SKM-1 (cell line): ENCODE measurements at regions not wholly inside any gene's neighbourhood (a gene's known extent, or its start where the extent isn't known, plus 50 kb on each side); places are given as distances from the start of the nearest gene placed in this dataset.

Source experiments
- DNase-seq: peaks from one replicate; lab custom pipeline; 2025; ENCODE audit not compliant: unreplicated experiment; lab: John Stamatoyannopoulos, UW

DNA sequence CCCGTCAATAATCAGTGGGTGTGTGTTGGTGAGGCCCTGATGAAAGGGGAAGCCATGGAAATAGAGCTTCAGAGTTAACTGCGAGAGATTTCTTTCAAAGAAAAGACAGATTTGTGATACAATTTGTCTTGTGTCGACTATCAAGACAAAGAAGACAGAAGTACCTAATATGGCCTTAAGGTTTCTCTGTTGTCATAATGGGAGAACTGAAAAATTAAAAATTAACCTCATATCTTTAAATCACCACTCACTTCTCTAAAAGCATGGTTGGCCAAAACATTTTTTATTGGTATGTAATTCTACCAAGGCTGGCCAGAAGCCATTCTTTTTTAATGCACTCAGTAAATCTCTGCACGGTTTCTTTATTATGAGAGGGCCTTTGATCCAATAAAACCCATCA, 282.9 kb upstream of the WWC1 start:
- no peak for DNase-seq

DNA sequence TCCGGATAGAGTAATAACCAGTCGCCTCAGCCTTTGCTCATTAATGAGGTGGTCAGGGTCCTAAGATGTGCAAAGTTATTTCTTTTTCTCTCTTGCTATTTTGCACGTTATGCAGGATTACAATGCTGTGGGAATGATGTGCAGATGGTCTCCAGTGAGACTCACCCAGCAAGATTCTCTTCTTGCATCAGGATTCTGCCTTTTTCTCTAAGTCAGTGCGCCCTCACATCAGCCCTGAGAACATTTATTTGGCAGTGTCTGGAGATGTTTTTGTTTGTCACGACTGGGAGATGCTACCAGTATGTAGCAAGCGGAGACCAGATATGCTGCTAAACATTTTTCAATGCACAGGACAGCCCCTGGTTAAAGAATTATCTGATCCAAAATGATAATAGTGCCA, 280.3 kb upstream of the WWC1 start:
- no peak for DNase-seq

DNA sequence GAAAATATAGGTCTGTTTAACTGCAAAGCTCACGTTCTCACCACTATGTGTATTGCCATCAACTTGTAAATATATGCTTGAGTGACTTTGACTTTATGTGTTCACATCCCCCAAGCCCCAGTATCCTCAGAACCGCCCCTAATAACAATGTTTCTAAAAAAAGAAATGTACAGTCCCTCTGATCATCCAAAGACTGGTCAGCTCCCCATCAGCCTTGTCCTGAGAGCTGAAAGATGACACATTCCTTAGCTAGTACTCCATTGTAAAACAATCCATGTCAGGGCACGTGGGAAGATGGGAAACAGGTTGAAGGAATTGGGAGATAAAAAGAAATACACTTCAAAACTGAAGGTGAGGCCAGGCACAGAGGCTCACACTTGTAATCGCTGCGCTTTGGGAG, 279.4 kb upstream of the WWC1 start:
- DNase-seq, result no peak

DNA sequence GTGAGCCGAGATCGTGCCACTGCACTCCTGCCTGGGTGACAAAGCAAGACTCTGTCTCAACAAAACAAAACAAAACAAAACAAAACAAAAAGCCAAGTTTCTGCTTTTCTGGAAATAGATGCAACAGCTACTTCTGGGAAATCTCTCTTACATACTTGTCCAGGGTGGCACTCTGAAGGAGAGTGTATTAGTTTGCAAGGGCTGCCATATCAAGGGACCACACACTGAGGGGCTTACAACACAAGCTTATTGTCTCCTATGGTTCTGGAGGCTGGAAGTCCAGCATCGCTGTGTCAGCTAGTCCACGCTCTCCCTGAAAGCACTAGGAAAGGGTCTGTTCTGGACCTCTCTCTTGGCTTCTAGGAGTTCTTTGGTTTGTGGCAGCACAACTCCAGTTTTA, 277.9 kb upstream of the WWC1 start:
- no peak for DNase-seq

DNA sequence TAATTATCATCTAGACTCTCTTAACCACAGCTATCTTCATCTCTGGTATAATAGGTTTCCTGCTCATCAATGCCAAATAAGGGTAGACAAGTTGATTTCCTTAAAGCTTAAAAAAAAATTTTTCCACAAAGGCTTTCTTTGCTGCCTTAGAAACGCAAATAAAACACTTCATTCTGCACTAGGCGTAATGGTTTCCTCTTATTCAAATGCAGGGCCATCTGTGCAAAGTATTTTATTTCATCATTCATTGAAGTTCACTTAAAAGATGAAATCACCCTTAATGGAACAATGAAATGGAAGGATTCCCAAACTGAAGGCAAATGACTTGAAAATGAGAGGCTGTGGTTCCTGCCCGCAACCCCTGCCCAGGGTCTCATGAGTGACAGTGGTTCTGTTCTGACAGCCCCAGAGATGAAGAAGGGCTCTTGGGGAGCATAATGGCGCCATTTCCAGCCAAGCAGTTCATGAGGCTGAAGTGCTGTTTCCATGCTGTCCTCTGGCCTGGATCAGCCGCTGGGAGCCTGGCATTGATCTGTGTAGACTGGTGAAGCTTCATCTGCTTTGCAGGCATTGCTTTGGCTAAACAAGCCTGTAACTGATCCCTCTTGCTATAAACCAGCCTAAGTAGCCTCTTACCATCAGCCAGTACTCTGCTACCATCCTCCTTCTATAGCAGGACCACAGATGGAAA, 276.9 kb upstream of the WWC1 start:
- no peak for DNase-seq

DNA sequence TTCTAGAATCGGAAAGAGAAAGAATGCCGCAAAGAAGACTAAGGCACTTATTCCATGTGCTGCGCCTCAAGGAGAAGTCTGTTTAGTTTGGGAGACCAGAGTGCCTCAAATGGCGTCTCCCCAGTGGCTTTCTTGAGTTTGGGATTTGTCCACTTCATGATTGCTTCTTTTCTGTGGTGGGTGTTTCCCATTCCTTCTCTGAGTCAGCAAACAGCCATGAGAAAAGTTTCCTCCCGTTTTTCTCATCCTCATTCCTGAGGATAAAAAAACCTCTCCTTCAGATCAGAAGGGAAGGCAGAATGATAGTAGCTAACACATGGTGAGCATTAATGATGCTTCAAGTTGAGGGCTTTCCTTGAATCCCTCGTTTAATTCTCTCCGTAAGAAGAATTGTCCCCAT, 275.9 kb upstream of the WWC1 start:
- DNase-seq, result no peak

DNA sequence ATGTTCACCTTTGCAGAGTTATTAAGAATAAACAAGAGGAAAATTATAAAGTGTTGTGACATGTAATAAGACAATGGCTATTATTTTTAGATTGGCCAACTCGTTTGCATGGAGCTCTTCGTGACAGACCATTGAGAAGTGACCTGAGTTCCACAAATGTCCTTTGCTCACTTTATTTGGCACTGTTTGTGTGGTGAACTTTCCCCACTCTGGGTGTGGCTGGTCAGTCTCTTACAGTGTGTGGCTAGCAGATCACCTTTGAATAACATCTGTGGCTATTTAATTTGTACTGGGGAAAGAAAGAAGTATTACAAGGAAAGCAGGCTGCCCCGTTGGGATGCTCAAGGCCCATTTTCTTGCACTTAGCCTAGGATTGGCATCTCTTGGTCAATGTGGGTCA, 274.1 kb upstream of the WWC1 start:
- DNase-seq, result no peak

DNA sequence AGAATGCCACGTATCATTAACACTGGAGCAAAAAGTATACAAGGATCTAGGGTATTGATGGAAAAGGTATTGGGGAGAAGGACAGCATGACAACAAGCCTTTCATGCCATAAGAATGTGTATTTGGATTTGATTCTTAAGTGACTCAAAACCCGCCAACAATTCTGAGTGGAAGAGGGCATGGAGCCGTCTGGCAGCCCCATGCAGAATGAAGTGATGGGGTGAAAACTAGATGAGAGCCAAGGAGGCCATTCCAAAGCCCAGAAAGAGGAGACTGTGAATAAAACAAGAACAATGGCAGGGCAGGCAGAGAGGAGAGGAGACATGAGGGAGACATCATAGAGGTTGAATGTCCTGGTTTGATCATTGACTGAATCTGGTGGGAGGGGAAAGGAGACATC, 272.3 kb upstream of the WWC1 start:
- DNase-seq, result no peak

DNA sequence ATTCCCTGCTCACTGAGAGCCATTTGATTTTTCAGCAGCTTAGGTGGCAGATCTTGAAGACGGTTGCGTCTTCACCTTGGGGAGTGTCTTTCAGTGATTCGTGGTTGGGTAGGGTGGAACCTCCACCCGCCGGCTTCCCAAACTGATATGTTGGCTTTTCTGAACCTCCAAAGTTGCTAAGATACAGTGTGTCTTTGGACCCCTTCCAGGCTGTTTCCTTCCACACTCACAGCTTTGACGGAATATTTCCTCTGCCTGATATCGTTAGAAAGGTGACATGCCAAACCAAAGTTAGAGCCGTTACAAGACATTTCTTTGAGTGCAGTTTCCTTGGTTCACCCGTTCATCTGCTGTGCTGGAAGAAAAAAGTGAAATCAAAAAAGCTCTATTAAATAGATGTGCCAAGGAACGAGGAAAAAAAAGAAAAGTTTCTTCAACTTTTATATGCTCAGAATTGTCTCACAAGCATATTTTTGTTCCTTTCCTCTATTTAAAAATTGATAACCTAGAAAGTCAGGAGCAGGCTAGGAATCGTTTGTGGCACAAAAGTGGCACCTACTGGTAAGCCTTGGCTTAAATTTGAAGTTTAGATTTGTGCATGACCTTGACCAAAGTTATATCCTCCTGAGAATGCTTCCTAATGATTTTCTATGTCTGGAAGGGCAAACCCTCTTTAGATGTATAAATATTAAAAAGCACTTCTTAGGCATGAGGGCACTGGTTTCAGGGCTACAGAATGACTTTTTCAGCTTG, 270.7 kb upstream of the WWC1 start:
- DNase-seq, result no peak

DNA sequence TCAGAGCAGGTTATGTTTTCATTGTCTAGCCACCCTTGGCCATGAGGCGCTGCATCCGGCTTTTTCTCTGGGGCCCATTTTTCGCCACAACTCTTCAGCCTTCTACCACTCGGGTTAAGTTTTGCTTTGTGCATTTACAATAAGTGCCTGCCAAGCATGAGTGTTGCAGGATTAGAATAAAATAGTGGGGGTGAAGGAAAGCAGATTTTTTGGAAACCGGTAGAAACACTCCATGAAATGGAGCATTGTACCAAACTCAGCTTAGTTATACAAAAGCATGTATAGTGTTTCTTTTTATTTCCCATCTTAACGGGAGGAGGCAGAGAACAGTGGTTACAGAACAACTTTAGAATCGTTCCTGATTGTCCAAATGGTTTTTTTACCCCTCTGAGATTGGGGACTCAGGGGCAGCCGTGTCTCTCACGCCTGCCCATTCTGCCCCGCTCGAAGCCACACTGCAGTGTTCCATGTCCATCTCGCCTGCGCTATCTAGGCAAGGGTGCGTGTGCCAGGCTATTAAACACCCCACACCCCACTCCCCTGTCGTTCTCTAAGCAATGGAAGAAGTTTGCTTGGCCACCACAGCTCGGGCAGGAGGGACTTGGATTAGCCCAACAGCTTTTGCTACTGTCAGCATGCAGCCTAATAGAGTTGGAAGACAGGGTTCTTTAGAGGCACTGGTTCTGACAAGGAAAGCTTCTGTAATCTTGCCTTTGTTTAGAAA, 268.8 kb upstream of the WWC1 start:
- DNase-seq, result no peak

DNA sequence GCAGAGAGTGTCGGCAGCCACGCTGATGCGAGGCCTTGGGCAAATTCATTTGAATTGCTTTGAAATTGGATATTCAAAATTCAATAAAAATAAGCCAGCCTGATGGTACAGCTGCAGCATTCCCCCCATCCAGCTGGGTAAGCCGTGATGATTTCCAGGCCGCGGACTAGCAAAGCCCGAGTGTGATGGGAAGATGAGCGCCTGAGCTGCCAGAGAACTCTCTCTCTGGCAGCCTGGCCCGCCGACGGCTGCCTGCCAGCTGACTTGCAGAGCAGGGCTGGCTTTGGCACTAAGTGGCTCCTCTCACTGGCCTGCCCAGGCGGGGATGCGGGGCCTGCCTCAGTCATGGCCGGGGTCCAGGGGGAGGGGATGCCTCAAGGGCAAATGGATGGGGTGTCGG, 268.3 kb upstream of the WWC1 start:
- no peak for DNase-seq

DNA sequence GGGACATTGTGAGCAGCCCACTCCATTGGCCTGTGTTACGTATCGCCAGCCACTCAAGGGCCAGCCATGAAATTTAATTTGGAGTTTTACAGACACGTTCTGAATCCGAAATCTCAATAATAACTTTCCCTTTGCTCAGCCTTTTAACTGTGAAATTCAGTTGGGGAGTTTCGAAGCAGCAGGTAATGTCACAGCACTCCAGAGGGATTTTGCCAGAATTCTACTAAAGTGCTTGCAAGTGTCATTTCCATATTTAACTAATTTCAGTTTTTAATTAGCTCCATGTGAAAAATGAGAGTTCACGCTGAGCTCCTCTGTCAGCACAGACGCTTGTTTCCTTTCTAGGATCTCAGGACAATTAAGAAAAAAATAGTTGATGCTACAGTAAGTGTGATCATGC, 267.1 kb upstream of the WWC1 start:
- no peak for DNase-seq

DNA sequence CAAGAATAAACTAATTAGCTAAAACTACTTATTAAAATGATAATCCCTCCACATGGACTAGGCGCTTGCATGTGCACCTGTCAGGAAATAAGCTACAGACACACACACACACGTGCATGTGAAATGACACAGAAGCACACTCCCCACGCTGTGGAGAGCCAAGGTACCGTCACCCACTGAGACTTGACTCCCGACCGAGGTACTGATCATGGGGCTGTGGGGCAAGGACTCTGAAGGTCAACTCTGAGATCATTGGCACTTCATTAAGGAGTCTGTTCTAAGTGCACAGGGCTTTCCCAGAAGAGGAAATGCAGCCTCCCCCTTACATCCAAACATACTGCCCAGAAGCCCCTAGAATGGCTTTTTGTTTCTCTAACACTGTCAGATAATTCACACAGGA, 264.4 kb upstream of the WWC1 start:
- DNase-seq, result no peak

DNA sequence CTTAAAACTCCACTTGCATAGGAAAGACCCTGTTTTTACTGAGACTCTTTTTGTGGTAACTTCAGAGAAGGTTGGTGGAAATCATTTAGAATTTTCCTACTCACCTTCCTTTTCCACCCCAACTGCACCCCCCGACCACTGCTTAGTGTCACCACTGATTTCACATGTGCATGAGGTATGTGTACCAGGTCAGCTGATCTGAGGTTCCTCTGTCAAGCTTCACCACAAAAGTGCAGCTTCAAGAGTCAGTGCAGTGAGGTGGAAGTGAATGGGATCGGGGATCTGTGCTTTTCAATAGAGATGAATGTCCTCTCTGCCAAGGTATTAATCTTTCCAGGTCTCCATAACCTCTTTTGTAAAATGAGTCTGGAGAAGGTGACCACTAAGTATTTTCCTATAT, 260.5 kb upstream of the WWC1 start:
- no peak for DNase-seq

DNA sequence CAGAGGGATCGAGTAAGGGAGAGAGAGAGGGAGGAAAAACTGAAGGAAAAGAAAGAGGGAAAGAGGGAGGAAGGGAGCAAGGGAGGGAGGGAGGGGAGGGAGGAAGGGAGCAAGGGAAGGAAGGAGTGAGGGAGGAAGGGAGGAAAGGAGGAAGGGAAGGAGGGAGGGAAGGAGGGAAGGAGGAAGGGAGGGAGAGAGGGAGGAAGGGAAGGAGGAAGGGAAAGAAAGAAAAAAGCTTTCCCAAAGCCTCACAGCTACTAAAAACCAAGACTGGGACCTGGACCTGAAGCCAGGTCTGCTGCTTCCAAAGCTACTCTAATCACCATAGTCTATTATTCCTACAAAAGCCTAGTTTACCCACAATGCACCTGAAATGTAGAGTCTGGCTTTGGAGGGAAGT, 259.8 kb upstream of the WWC1 start:
- DNase-seq, result no peak

DNA sequence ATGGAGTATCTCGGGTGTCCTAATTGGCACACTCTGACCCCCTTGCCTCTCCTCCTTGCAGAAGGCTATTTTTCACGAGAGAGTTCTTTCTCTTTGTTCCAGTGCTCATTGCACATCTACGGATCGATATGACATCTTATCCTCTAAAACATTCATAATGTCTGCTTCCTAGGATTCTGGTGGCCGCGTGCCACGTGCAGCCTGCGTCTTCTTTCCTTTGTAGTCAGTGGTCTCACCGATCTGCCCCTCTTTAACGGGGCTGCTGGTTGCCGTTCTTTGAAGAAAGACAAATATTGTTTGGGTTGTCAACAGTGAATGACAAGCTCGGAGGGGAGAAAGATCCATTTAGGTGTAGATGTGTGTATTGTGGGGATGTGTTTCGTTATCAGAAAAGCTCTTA, 252.4 kb upstream of the WWC1 start:
- DNase-seq, result no peak

DNA sequence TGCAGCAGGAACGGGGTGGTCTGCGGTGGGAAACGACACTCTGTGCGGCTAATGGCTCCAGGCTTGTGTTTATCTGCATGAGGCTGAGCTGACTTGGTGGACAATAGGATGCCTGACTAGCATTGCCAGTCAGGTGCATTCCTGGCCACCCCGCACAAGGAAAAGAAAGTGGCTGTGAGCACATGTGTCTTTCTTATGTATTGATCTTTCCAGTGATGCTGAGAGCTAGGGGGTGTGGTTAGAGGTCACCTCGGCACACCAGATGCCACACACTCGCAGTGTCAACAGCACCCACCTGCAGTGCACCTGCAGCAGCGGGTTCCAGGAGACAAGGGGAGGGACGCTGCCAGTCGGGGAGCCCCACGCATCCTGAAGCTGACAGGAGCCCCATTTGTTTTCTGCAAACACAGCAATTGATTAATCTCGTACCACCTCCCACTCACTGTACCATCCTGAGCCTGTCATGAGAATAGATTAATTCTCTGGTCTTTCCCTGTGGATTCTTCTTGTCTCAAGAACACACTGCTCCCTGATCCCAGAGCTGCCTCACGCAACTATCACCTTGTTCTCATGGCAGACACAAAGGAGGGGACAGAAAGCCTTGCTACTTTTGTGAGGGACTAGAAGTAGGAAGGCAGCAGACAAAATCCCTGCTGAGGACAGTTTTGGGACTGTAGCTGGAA, 251.7 kb upstream of the WWC1 start:
- no peak for DNase-seq

DNA sequence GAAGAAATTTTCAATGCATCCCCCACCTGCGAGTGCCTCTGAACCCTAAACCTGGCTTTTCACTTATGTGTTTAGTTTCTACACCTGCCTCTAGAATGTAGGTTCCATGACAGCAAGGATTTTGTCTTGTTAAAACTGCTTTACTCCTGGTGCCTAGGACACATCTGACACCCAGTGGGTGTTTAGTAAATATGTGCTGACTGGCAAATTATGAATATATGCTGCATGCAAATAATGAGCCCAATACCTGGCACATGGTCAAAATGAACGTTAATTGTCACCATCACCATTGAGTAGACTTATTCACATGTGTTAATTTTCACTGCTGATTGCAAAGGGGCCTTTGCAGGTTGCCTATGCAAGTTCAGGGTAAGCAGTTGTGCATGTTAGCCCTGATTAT, 249.9 kb upstream of the WWC1 start:
- DNase-seq, result no peak

DNA sequence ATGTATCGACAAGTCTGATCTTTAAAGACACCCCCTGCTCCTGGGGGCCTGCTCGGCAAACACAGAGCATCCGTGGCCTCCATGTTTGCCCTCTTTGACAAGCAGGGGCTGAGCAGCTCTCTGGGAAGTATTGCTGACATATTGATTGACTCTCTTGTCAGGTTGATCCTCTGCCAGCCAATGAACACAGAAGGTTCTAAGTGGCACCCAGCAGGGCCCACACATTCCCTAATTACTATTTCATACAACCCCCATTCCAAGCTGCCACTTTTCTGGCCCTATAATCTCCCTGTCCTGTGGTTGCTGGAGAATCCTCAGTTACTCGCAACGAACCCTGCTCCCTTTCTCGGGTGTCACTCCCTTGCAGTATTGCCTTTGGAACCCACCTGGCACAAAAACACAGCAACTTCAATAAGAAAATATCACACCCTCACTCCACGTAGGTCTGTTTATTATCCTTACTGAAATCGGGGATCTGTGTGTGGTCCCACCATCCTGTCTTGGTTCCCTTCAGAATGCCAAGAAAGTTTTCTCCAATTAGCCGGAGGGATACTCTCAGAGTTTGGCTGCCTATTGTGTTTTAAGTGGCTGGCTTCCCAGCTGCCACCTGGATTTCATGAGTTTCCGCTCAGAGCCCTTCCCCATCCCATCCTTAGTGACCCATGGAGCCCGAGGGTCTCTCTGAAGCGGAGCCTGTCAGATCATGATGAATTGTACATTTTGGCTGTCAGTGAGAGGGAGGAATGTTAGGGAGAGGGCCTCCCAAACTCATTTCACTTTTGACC, 249.0 kb upstream of the WWC1 start:
- DNase-seq, result no peak

DNA sequence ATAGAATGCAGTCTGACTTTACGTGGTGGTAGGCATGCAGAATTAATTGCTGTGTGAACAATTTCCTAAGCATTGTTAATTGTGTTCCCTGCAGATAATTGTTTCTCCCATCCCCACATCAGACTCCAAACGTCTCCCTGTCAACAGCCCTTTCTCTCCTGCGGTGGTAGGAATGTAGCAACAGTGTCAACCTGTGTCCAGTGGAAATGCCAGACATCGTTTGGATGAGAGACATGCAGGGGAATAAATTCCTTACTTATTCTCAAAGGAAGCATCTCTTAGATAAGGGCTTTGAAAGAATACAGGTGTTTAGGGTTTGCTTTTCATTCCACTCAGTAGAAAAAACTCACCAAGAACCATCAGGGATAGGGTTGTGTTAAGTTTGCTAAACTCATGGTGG, 245.3 kb upstream of the WWC1 start:
- DNase-seq, result no peak

DNA sequence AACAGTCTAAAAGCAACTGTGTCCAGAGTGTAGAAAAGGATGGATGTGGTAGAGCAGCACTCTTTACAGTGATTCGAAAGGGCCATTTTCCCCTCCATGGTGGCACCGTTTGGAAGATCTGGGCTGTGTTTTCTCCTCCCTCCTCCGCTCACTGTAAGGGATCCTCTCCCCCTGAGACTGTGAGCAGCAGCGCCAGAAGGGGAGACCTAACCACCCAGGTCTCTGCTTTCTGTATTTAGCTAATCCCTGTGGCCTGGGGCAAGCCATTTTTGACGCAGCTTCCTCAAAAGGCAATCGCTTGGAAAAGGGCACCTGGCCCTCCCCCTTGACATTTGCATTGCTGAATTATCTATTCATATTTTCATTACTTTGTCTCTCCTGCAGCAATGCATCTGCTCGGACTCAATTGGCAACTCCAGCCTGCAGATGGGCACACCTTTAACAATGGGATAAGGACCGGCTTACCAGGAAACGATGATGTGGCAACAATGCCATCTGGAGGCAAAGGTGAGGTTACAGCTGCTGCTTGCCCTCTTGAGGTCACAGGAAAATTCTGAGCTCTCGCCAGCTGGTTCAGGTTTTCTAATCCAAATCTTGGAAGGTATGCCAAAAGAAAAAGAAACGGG, 244.3 kb upstream of the WWC1 start:
- no peak for DNase-seq
